ENCODE measurements at regions not wholly inside any gene's neighbourhood (a gene's known extent, or its start where the extent isn't known, plus 50 kb on each side); places are given as distances from the start of the nearest gene placed in this dataset.
A peak's percentile ranks its signal among the peaks of the same experiment; 100 is the strongest.

DNA sequence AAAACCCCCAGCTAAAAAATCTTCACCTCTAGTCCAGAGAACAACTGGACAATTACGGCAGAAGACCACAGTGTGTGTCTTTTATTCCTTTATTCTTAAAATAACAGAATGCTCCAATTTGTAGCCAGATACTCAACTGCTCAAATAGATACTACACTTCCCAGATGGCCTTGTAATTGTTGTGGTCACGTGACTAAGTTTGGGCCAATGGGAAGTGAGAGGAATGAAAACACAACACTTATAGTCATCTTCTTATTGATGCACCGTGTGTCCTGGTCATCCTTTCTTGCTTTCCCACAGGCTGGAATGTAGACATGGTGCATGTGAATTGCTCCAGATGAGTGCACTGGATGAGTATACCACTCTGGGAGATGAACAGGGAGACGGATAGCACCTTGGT is 145.1 kb downstream of the CDC42EP3 start:
- ATAC-seq = peak; percentile 74
- in situ Hi-C loops (cut with MboI) = no loop called here
- H3K27ac ChIP-seq (ENCODE audit: extremely low read depth, low read depth, low read length) = no peak overlapping the region
- no peak for FAIRE-seq
- H3K9ac ChIP-seq (ENCODE audit: insufficient read depth in 1 of 2, low read depth in 2 of 2, low read length in 2 of 2) = no peak overlapping the region
- no TSS peak for BruUV-seq (replicated peaks)
- H3K4me3 ChIP-seq = no peak overlapping the region
- no peaks in the 10 kb centered on the region for H3K9me3 ChIP-seq (replicated peaks; ENCODE audit: control insufficient read depth, insufficient read depth, low read depth, low read length)
- 0 out of 2 replicates have a peak overlapping the region, but pooled peaks have one; percentile 7 for H2AFZ ChIP-seq (ENCODE audit: low read depth, low read length)
- peak overlapping the region; percentile 21; the same call in 1 of the 2 replicates for H3K4me2 ChIP-seq (ENCODE audit: insufficient read depth, low read length)
- ChIA-PET POLR2A (no interaction called here), CTCF (ENCODE audit: low intra/inter-chr PET ratio) (no interaction called here)
- H4K20me1 ChIP-seq (replicated peaks; ENCODE audit: control insufficient read depth, insufficient read depth, low read length) = no peaks in the 10 kb centered on the region
- H3K27me3 ChIP-seq (ENCODE audit: control insufficient read depth in 2 of 2, insufficient read depth in 2 of 2, low read length in 2 of 2) = no peaks in the 10 kb centered on the region
- DNase-seq (ENCODE audit: extremely low read depth in 1 of 4, low spot score in 3 of 4) = peak; percentile 27 to 45 (median 36)
- no peaks in the 10 kb centered on the region for H3K9me1 ChIP-seq (ENCODE audit: control insufficient read depth, insufficient read depth, low read length)
- intact Hi-C loops (cut with micrococcal nuclease) = no loop called here
- H3K79me2 ChIP-seq (ENCODE audit: control insufficient read depth, insufficient read depth, low read length) = no peaks in the 10 kb centered on the region
- no peaks in the 10 kb centered on the region for H3K36me3 ChIP-seq (ENCODE audit: control insufficient read depth, insufficient read depth, low read length)
- H3K4me1 ChIP-seq (replicated peaks in 1 of 2; ENCODE audit: control insufficient read depth in 2 of 2, insufficient read depth in 2 of 2, low read length in 2 of 2) = no peaks in the 10 kb centered on the region; a peak in 1 of 5 replicates
- WGBS (ENCODE audit: insufficient coverage, low coverage, missing lambda C conversion rate) = 20% methylated on average over 4 of the region's 4 CpGs
- TF ChIP-seq TOE1 (IDR thresholded peaks at IDR 0.05; ENCODE audit: borderline replicate concordance) (peak; percentile 97), TOE1 (CRISPR knock-in tag; IDR thresholded peaks at IDR 0.05; ENCODE audit: borderline replicate concordance, low read depth) (no peak), SMARCE1 (IDR thresholded peaks at IDR 0.05) (no peak), HCFC1 (IDR thresholded peaks at IDR 0.05; ENCODE audit: low read depth, low read length) (peak; percentile 68), NFYB (IDR thresholded peaks at IDR 0.05; ENCODE audit: extremely low read depth, insufficient read length) (peak; percentile 93), YBX1 (IDR thresholded peaks at IDR 0.05) (no peak), SIX5 (IDR thresholded peaks at IDR 0.05; ENCODE audit: borderline replicate concordance in 1 of 2, insufficient read depth in 1 of 2, low read depth in 1 of 2, low read length in 2 of 2) (peak in 1 of 2 experiments; percentile 40; a peak in 1 of 4 replicates), ZNF143 (CRISPR knock-in tag; IDR thresholded peaks at IDR 0.05) (0 out of 2 replicates have a peak, but pooled peaks have one; percentile 21), TCF7L2 (IDR thresholded peaks at IDR 0.05; ENCODE audit: low read depth, low read length) (no peak)
- TF ChIP-seq, protein P1, sequence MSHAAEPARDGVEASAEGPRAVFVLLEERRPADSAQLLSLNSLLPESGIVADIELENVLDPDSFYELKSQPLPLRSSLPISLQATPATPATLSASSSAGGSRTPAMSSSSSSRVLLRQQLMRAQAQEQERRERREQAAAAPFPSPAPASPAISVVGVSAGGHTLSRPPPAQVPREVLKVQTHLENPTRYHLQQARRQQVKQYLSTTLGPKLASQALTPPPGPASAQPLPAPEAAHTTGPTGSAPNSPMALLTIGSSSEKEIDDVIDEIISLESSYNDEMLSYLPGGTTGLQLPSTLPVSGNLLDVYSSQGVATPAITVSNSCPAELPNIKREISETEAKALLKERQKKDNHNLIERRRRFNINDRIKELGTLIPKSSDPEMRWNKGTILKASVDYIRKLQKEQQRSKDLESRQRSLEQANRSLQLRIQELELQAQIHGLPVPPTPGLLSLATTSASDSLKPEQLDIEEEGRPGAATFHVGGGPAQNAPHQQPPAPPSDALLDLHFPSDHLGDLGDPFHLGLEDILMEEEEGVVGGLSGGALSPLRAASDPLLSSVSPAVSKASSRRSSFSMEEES (CRISPR knock-in tag; IDR thresholded peaks at IDR 0.05) = peak; percentile 98
- TF ChIP-seq, protein P2, sequence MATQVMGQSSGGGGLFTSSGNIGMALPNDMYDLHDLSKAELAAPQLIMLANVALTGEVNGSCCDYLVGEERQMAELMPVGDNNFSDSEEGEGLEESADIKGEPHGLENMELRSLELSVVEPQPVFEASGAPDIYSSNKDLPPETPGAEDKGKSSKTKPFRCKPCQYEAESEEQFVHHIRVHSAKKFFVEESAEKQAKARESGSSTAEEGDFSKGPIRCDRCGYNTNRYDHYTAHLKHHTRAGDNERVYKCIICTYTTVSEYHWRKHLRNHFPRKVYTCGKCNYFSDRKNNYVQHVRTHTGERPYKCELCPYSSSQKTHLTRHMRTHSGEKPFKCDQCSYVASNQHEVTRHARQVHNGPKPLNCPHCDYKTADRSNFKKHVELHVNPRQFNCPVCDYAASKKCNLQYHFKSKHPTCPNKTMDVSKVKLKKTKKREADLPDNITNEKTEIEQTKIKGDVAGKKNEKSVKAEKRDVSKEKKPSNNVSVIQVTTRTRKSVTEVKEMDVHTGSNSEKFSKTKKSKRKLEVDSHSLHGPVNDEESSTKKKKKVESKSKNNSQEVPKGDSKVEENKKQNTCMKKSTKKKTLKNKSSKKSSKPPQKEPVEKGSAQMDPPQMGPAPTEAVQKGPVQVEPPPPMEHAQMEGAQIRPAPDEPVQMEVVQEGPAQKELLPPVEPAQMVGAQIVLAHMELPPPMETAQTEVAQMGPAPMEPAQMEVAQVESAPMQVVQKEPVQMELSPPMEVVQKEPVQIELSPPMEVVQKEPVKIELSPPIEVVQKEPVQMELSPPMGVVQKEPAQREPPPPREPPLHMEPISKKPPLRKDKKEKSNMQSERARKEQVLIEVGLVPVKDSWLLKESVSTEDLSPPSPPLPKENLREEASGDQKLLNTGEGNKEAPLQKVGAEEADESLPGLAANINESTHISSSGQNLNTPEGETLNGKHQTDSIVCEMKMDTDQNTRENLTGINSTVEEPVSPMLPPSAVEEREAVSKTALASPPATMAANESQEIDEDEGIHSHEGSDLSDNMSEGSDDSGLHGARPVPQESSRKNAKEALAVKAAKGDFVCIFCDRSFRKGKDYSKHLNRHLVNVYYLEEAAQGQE (IDR thresholded peaks at IDR 0.05; ENCODE audit: borderline replicate concordance) = 0 out of 2 replicates have a peak, but pooled peaks have one; percentile 18
- TF ChIP-seq, protein P2 (CRISPR knock-in tag; IDR thresholded peaks at IDR 0.05; ENCODE audit: low read depth) = no peak
- TF ChIP-seq, protein P3, sequence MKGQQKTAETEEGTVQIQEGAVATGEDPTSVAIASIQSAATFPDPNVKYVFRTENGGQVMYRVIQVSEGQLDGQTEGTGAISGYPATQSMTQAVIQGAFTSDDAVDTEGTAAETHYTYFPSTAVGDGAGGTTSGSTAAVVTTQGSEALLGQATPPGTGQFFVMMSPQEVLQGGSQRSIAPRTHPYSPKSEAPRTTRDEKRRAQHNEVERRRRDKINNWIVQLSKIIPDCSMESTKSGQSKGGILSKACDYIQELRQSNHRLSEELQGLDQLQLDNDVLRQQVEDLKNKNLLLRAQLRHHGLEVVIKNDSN (CRISPR knock-in tag; IDR thresholded peaks at IDR 0.05) = peak; percentile 79

Measured in K562 (cell line).